HG03469 (cell line): ENCODE measurements at regions not wholly inside any gene's neighbourhood (a gene's known extent, or its start where the extent isn't known, plus 50 kb on each side); places are given as distances from the start of the nearest gene placed in this dataset.

ENCODE experiments used
- ATAC-seq: cut with Tn5 transposase; IDR thresholded peaks from one replicate; pipeline ENCODE4 v1.9.1; 2021; ENCODE audit warnings: mild to moderate bottlenecking, moderate library complexity, moderate number of reproducible peaks; ENCODE audit not compliant: unreplicated experiment

- no peak for ATAC-seq
These were observed 441.0 kb downstream of the CDK5RAP2 start for GRCh38 chr9:120138955-120139354.

DNA sequence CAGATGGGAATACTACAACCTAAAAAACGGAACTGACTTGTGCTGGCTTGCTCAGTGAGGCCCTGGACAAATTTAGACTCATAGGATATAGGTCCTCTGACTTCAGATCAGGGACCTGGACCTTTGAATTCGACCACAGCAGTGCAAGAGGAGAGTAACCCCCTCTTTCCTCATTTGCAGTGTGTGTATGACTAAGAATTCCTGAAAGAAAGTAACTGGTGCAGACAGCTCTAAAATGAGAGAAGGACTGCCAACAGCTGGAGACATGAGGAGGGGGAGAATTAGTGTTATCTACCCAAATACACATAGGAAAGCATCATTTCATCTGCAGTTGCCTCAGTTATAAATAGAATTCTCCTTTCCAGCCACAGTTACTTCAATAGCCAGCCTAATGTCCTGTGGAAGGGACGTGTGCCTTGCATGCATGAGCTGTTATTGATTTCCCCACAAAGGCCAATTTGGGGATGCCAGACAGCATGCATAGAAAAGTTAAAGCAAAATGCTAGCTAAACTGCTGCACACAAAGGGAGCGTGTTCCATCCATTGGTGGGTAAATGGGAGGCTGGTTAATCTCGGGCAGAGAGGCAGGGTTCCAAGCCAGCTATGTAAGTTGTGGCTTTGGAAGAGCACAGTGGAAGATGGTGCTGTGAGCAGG, 442.7 kb downstream of the CDK5RAP2 start:
- ATAC-seq = no peak

GRCh38 chr9:120136696-120137095, 443.3 kb downstream of the CDK5RAP2 start:
- no peak for ATAC-seq

- ATAC-seq = no peak
These were observed 462.9 kb downstream of the CDK5RAP2 start for GRCh38 chr9:120117081-120117480.

DNA sequence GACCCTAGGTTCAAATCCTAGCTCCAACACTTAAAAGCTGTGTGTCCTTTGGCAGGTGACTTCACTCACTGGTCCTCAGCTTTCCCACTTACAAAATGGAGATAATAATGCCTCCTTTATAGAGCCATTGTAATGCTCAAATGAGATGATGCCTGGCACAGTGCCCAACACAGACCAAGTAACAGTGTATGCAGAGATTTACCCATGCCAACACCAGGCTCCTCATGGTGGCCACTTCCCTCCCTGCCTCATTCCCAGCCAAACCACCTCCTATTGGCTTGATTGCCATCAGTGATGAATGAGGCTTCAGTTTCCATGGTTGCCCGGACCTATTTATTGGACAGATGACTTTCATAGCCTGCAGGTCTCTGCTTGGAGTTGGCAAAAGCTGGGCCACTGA, 469.4 kb downstream of the CDK5RAP2 start:
- no peak for ATAC-seq

GRCh38 chr9:120109242-120109641, 470.7 kb downstream of the CDK5RAP2 start:
- ATAC-seq = no peak

DNA sequence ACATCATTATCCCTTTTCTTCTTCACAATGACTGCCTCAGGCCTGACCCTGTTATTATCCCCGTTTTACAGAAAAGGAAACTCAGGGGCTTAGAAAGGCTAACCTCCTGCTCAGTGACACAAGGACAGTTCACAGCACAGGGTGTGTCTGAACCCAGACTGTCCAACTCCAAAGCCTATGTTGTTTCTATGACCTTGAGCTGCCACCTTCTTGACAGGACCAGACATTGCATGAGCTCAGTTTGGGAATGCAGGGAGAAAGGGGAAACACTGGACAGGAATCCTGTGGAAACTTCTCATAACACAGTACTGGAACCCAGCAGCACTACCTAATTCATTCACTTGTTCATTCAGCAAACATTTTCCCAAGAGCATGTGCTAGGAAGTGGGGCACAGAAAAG, 472.8 kb downstream of the CDK5RAP2 start:
- ATAC-seq = no peak

- no peak for ATAC-seq
These were observed 475.2 kb downstream of the CDK5RAP2 start for GRCh38 chr9:120104771-120105170.

DNA sequence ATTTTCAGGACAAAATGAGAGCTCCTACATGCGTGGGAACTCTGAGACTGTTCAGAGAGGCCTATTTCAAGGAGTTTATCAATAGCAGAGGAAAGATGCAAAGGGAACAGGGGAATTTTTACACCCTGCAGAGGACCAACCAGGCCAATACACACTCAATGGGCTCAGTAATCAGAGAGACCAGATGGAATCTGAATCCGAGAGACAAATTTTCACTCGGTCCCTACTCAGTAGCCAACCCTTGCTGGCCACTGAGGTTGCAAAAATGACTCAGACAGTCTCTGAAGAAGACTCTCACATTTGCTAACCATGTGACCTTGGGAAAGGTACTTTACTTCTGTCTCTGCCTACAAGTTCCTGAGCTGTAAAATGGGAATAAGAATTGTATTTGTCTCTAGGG, 479.4 kb downstream of the CDK5RAP2 start:
- ATAC-seq = no peak

- no peak for ATAC-seq
These were observed 480.9 kb downstream of the CDK5RAP2 start for GRCh38 chr9:120099065-120099464.

DNA sequence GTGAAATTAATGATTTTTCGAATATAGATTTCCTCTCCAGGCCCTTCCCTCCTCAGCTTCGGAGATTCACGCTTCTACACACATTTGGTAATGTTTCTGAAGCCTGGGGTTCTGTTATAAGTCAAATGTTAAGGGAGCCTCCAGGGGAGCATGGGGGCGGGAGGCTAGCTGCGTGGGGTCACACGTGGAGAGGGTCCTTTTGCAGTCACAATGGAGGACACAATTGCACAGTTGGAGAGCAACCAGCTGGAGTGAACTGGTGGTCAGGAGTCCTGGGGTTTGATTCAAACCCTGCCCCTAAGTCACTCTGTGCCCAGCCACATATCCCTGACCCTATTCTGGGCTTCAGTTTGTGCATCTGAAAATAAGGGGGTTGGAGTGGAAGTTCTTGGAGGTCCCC, 481.4 kb downstream of the CDK5RAP2 start:
- ATAC-seq = no peak

- ATAC-seq = no peak
These were observed 488.8 kb downstream of the CDK5RAP2 start for GRCh38 chr9:120091206-120091605.

- no peak for ATAC-seq
These were observed 499.1 kb downstream of the CDK5RAP2 start for GRCh38 chr9:120080849-120081248.

DNA sequence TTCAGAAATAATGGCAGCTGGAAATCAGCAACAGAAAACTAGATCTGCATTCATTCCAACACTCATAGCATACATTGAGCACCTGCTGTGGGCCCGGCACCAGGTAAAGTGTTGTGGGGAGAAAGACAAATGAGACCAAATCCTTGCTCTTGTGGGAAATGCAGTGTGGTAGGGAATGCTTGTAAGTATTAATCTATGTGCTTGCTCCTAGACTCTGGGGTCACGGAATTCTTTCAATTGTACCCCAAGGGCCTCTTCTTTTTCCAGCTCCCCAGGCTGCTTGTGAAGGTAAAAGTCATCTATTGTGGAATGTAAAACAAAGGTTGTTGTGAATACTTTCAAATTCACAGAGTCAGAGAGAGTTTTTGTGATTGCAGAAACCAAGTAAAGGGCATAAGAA, 501.9 kb downstream of the CDK5RAP2 start:
- no peak for ATAC-seq

- ATAC-seq = no peak
These were observed 508.2 kb downstream of the CDK5RAP2 start for GRCh38 chr9:120071760-120072159.

- ATAC-seq = no peak
These were observed 513.7 kb downstream of the CDK5RAP2 start for GRCh38 chr9:120066315-120066714.

DNA sequence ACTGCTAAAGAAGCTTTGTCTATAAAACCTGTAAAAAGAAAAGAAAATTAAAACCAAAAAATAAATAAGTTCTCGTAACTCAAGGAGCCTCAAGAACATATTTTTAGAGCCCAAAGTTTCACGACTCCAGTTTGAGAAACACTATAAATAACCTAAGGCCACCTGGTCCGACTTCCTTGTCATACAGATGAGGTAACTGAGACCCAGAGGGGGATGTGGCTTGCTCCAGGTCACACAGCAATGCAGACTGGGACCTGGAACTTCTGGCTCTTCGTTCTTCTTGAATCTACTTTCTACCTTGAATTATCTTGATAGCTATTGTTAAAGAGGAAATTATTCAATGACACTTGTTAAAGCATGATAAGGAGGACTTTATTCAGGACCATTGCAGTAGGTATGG, 514.8 kb downstream of the CDK5RAP2 start:
- ATAC-seq = no peak

DNA sequence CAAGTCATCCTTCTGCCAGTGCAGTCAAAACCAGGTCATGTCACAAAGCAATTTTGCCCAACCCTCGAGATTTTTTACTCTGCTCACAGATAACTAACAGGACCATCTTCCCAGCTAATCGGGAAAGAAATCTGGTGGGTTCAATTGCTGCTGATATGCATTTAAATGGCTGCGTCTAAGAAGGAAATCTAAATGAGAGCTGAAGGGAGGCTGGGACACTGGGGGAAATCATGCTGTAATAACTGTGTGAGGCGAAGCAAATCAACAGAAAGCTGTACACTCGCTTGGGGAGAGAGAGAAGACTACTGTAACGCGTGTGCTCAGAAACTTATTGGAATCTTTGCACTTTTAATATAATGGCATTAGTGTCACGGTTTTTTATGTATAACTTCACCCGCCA, 535.0 kb downstream of the CDK5RAP2 start:
- ATAC-seq = no peak

DNA sequence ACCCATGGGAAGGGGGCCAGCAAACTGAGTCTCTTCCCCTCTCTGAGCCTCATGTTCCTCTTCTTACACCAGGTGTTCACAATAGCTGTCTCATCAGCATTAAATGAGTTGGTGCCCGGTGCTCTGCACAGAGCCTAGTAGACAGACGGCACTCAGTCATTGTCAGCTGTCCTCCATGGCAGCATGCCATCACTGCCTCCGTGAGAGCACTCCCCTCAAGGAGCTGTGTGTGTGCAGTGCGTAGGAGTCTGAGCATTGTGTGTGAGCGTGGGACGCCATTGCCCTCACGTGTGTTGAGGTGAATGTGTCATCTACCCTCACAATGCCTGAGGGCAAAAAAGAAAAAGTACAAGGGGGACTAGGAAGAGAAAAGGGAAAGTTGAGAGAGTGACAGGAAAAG, 536.5 kb downstream of the CDK5RAP2 start:
- ATAC-seq = no peak

GRCh38 chr9:120040896-120041295, 539.1 kb downstream of the CDK5RAP2 start:
- ATAC-seq = no peak

- ATAC-seq = no peak
These were observed 541.6 kb downstream of the CDK5RAP2 start for GRCh38 chr9:120038342-120038741.

- no peak for ATAC-seq
These were observed 547.3 kb downstream of the CDK5RAP2 start for GRCh38 chr9:120032639-120033038.

GRCh38 chr9:120030847-120031246, 549.1 kb downstream of the CDK5RAP2 start:
- ATAC-seq = no peak
